ENCODE measurements at regions not wholly inside any gene's neighbourhood (a gene's known extent, or its start where the extent isn't known, plus 50 kb on each side); places are given as distances from the start of the nearest gene placed in this dataset.
"Not testable (repeated sequence)": the region's sequence is repeated elsewhere in the genome, so short reads cannot be mapped to it uniquely, and the experiment has no call there.

- DNase-seq: no peak
Observed at GRCh38 chr3:135412475-135412874, 553.1 kb upstream of the PPP2R3A start.

DNA sequence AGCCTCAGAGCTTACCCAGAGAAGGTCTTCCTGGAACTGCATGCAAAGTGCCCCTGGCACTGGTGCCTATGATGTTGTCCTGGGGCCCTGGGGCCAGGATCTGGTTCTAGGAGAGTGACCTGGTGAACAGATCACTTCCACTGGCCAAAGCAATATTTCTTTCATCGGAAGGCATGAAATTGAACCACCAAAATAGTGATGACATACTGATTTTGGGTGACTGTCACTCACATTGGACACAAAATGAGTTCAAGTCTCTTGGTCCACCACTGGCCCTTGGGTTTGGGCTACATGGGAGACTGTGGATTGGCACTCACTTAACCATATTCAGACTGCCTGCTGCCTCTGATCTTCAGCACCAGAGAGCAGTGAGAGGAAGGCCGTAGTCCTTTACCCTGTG, 549.3 kb upstream of the PPP2R3A start:
- DNase-seq: no peak

- no peak for DNase-seq
Observed at GRCh38 chr3:135419155-135419554, 546.4 kb upstream of the PPP2R3A start.

DNA sequence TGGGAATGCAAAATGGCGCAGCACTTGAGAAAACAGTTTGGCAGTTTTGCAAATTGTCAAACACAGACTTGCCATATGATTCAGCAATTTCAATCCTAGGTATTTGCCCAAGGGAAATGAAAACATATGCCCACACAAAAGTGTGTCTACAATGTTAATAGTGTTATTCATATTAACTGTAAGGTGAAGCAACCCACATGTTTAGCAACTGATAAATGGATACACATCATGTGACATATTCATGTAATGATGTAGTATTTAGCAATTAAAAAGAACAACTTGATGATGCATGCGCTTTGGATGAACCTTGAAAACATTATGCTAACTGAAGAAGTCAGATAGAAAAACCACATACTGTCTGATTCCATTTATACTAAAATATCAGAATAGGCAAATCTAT, 539.0 kb upstream of the PPP2R3A start:
- DNase-seq: no peak

DNA sequence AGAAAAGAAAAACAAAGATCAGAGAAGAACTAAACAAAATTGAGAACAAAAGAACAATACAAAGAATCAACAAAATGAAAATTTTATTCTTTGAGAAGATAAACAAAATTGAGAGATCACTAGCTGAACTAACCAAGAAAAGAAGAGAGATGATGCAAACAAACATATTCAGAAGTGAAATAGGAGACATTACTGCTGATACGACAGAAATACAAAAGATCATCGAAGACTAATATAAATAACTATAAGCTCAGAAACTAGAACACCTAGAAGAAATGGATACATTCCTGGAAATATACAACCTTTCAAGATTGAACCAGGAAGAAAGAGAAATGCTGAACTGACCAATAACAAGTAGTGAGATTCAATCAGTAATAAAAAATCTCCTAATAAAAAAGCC, 533.1 kb upstream of the PPP2R3A start:
- no peak for DNase-seq

- not testable (repeated sequence) for DNase-seq
Observed at GRCh38 chr3:135438889-135439597, 526.5 kb upstream of the PPP2R3A start.

DNA sequence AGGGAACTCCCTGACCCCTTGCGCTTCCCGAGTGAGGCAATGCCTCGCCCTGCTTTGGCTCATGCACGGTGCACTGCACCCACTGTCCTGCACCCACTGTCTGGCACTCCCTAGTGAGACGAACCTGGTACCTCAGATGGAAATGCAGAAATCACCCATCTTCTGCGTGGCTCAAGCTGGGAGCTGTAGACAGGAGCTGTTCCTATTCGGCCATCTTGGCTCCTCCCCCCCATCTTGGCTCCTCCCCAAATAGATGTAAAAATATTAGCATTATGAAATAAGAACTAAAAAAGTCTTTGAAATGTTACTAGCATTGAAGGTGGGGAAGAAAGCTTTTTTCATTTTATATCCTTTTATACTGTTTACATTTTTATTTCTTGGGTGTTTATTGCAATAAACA, 525.9 kb upstream of the PPP2R3A start:
- not testable (repeated sequence) for DNase-seq

GRCh38 chr3:135440233-135440632, 525.3 kb upstream of the PPP2R3A start:
- DNase-seq: no peak

GRCh38 chr3:135440746-135441145, 524.8 kb upstream of the PPP2R3A start:
- no peak for DNase-seq

GRCh38 chr3:135444058-135444457, 521.5 kb upstream of the PPP2R3A start:
- DNase-seq: no peak

DNA sequence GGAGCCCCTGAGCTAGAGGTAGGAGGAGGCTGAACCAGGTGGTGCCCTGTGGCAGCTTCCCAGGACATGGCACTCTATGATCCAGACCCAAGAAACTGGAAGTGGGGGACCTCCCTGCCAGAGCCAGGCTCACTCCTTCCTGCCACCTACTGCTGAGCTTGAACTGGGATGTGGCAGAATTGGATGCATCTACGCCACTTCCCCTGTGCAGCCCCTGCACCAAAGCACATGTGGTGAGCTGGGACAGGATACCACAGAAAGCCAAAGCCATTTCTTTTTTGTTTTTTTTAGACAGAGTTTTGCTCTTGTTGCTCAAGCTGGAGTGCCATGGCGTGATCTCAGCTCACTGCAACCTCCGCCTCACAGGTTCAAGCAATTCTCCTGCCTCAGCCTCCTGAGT, 518.0 kb upstream of the PPP2R3A start:
- no peak for DNase-seq

GRCh38 chr3:135448520-135448919, 517.0 kb upstream of the PPP2R3A start:
- DNase-seq: no peak

GRCh38 chr3:135449046-135449445, 516.5 kb upstream of the PPP2R3A start:
- DNase-seq: no peak

GRCh38 chr3:135451037-135451785, 514.3 kb upstream of the PPP2R3A start:
- no peak for DNase-seq

DNA sequence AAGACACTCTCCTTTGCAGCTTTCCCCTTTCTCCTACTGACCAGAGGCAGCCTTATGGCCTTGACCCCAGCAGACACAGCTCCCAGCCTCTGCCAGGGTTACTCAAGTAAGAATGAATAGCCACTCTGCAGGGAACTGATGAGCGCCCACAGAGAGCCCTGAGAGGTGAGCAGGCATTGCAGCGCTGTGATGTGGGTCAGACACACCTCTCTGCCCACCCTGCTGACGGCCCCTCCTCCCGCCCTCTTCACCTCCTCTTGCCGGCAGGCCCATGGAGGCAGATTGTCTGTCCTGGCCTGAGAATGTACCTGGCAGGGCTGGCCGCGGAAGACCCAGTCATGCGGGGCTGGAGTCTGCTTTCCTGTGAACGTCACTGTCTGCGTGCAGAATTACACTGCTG, 512.6 kb upstream of the PPP2R3A start:
- DNase-seq: no peak

DNA sequence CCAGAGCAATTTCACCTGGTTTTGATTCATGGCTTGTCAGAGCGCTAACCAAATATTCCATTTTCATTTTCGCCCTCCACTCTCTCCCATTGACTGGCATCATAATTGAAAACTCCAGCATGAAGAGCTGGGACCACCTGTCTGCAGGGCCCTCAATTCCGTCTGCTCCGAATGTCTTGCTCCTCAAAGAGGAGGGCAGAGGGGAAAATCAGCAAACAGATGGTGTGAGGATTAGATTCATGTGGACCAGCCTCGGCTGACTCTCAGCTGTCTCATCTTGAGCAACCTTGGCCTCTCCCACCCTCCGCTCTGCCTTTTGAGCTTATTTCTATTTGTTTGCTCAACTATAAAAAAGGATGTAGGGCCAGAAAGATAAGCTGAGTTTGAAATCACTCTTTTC, 512.2 kb upstream of the PPP2R3A start:
- no peak for DNase-seq

DNA sequence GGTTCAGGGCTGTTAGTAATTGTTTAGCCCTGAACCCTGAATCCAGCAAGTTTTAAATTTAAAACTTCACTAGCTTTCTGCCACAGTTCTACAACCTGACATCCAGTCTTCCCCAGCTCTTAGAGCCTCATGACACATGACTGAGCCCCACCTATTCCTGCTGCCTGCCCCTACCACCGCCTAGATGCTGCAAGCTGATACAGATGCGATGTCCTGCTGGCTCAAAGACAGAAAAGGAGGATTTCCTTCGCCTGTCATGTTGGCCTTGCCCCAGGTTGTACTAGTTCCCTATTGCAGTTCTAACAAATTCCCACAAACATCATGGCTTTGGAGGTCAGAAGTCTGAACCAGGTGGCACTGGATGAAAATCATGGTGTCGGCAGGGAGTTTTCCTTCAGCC, 510.6 kb upstream of the PPP2R3A start:
- DNase-seq: no peak

GRCh38 chr3:135456108-135456790, 509.3 kb upstream of the PPP2R3A start:
- peak; percentile 76 for DNase-seq

- DNase-seq: no peak
Observed at GRCh38 chr3:135458541-135459322, 506.8 kb upstream of the PPP2R3A start.

DNA sequence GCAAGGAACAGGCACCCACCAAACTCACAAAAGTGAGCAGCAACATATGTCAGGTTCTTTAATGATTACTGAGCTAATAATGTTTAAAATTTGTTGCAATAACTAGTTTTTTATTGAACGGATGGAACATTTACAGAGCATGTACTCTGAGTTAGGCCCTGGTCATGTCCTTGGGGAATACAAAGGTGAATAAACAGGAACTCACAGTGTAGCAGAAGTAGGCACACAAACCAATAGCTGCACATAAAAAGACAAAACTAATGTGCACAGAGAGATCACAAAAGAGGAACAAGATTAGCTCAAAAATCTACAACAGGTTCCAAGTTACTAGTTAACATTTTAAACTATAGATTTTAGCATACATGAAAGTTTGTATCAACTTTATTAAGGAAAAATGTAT, 505.3 kb upstream of the PPP2R3A start:
- no peak for DNase-seq

GRCh38 chr3:135471911-135472310, 493.6 kb upstream of the PPP2R3A start:
- no peak for DNase-seq

GRCh38 chr3:135473449-135473848, 492.1 kb upstream of the PPP2R3A start:
- DNase-seq: no peak

GRCh38 chr3:135487261-135487660, 478.3 kb upstream of the PPP2R3A start:
- DNase-seq: no peak
